Panc1 (cell line): ENCODE measurements at regions not wholly inside any gene's neighbourhood (a gene's known extent, or its start where the extent isn't known, plus 50 kb on each side); places are given as distances from the start of the nearest gene placed in this dataset.

ENCODE experiments used
- ATAC-seq: fragments of 200-7000 bp; cut with Tn5 transposase; 2 replicates; pipeline ENCODE4 v1.9.1; 2020; ENCODE audit warnings: mild to moderate bottlenecking, moderate library complexity
- BruUV-seq: library from RNA; stranded (reverse); fragments of 400-500 nt; replicated peaks from 2 replicates; lab custom pipeline; 2021; lab: Mats Ljungman, UMichigan
- CTCF ChIA-PET: fragments of 300-600 bp; sonication (Branson Sonifier 250); formaldehyde crosslinking; loops from one replicate; lab custom pipeline; 2022; ENCODE audit warnings: antibody characterized with exemption; lab: Charles Lee
- POLR2A ChIA-PET: fragments of 300-600 bp; sonication (Branson Sonifier 250); formaldehyde crosslinking; loops from one replicate; lab custom pipeline; 2022; ENCODE audit warnings: antibody characterized with exemption; lab: Charles Lee
- DNase-seq: peaks from one replicate; pipeline ENCODE4 v3.0.0-alpha.2; 2010; ENCODE audit warnings: low read depth, low spot score
- H3K27ac ChIP-seq: 2 replicates; pipeline ENCODE4 v1.5.1; 2011; ENCODE audit warnings: mild to moderate bottlenecking, low read length, inconsistent platforms
- H3K27me3 ChIP-seq: fragments of 200-500 bp; sonication (Bioruptor generic); 2 replicates; pipeline ENCODE4 v1.6.0; 2014; ENCODE audit warnings: low read length, inconsistent platforms; ENCODE audit not compliant: control insufficient read depth, insufficient read depth
- H3K36me3 ChIP-seq: fragments of 200-500 bp; sonication (Bioruptor generic); 2 replicates; pipeline ENCODE4 v1.5.1; 2014; ENCODE audit warnings: inconsistent platforms, mild to moderate bottlenecking, low read length, moderate library complexity; ENCODE audit not compliant: control insufficient read depth, insufficient read depth
- H3K4me1 ChIP-seq: 2 replicates; pipeline ENCODE4 v1.5.1; 2011; ENCODE audit warnings: inconsistent platforms, mild to moderate bottlenecking, low read length, moderate library complexity; ENCODE audit not compliant: control insufficient read depth, insufficient read depth
- H3K4me3 ChIP-seq, 2 experiments: 2 replicates each; pipeline ENCODE4 v1.5.1; 2011 to 2012; ENCODE audit warnings: low read depth in 2 of 2, low read length in 2 of 2, mild to moderate bottlenecking in 2 of 2, inconsistent platforms in 1 of 2, moderate library complexity in 1 of 2
- H3K9me3 ChIP-seq: fragments of 200-500 bp; sonication (Bioruptor generic); 2 replicates; pipeline ENCODE4 v1.5.1; 2014; ENCODE audit warnings: low read depth, mild to moderate bottlenecking, inconsistent platforms, low read length, moderate library complexity; ENCODE audit not compliant: control insufficient read depth, insufficient read depth
- POLR2AphosphoS5 ChIP-seq: IDR thresholded peaks from 2 replicates; pipeline ENCODE4 v1.6.1; 2012; ENCODE audit warnings: mild to moderate bottlenecking, low read depth, low read length, moderate library complexity
- SIN3A ChIP-seq: IDR thresholded peaks from 2 replicates; pipeline ENCODE4 v1.6.1; 2012; ENCODE audit warnings: low read depth, mild to moderate bottlenecking, low read length, moderate library complexity, borderline replicate concordance; ENCODE audit not compliant: insufficient read depth
- TCF7L2 ChIP-seq: IDR thresholded peaks from 2 replicates; pipeline ENCODE4 v1.6.1; 2011; ENCODE audit warnings: mild to moderate bottlenecking, low read depth, low read length, inconsistent platforms
- in situ Hi-C: cut with HindIII; loops from 2 replicates; pipeline ENCODE4 v1.10.0; 2016; ENCODE audit warnings: low sequenced_read_pairs, low pct_unique_long_range_greater_than_20kb
- intact Hi-C: fragments of 100-400 bp; cut with micrococcal nuclease; formaldehyde crosslinking; loops from one replicate; pipeline ENCODE4 v1.10.0; 2022; ENCODE audit not compliant: unreplicated experiment
- TF ChIP-seq, protein P1 (sequence below): fragments of 450-650 bp; IDR thresholded peaks from 2 replicates; pipeline ENCODE4 v1.5.1; 2017; ENCODE audit warnings: mild to moderate bottlenecking
- TF ChIP-seq, protein P2 (sequence below), 2 experiments: IDR thresholded peaks; 2 replicates each; pipeline ENCODE4 v1.6.1; 2011 to 2012; ENCODE audit warnings: low read depth in 2 of 2, control low read depth in 1 of 2, low read length in 1 of 2, mild to moderate bottlenecking in 1 of 2, moderate library complexity in 1 of 2; ENCODE audit not compliant: insufficient read depth in 1 of 2

DNA sequence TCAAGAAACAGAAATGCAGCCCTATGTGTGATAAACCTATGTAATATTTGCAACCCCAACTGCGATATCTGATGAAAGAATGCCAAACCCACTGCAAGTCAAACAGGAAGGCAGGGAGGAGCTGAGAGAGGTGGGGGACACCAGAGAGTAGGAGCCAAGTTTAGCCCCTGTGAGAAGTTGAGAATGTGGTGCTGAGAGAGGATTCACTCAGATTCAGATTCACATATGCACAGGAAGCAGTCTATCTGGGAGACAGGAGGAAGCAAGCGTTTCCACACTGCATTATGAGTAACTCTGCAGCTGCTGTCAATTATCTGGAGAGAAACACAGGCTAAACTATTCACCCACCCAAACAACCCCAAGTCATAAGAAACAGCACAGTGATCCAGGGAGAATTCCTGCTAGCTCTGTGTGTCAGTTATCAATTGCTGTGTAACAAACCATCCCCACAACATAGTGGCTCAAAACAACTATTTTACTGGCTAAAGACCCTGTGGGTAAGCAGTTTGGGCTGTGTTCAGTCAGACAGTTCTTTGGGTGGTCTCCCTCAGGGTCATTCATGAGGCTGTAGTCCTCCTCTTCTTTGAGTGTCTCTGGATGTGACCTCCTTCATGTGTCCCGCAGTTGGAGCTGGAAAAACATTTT is 161.9 kb upstream of the RAI14 start:
- CTCF ChIA-PET: no interaction called here
- in situ Hi-C loops: no loop called here
- no peak overlapping the region for H3K4me3 ChIP-seq

DNA sequence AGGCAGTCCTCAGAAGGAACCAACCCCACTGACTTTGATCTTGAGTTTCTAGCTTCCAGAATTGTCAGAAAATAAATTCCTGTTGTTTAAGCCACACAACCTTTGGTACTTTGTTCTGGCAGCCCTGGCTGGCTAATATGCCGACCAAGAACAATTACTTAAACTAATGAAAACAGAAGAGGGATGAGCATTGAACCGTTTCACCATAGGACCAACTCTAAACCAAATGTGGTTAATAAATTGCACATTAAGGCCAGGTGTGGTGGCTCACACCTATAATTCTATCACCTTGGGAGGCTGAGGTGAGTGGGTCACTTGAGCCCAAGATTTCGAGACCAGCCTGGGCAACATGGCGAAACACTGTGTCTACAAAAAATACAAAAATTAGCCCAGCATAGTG is 160.9 kb upstream of the RAI14 start:
- intact Hi-C loops: no loop called here
- TF ChIP-seq SIN3A (no peak), POLR2AphosphoS5 (no peak), TCF7L2 (no peak)
- TF ChIP-seq, protein P1, sequence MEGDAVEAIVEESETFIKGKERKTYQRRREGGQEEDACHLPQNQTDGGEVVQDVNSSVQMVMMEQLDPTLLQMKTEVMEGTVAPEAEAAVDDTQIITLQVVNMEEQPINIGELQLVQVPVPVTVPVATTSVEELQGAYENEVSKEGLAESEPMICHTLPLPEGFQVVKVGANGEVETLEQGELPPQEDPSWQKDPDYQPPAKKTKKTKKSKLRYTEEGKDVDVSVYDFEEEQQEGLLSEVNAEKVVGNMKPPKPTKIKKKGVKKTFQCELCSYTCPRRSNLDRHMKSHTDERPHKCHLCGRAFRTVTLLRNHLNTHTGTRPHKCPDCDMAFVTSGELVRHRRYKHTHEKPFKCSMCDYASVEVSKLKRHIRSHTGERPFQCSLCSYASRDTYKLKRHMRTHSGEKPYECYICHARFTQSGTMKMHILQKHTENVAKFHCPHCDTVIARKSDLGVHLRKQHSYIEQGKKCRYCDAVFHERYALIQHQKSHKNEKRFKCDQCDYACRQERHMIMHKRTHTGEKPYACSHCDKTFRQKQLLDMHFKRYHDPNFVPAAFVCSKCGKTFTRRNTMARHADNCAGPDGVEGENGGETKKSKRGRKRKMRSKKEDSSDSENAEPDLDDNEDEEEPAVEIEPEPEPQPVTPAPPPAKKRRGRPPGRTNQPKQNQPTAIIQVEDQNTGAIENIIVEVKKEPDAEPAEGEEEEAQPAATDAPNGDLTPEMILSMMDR: no peak
- TF ChIP-seq, protein P2, sequence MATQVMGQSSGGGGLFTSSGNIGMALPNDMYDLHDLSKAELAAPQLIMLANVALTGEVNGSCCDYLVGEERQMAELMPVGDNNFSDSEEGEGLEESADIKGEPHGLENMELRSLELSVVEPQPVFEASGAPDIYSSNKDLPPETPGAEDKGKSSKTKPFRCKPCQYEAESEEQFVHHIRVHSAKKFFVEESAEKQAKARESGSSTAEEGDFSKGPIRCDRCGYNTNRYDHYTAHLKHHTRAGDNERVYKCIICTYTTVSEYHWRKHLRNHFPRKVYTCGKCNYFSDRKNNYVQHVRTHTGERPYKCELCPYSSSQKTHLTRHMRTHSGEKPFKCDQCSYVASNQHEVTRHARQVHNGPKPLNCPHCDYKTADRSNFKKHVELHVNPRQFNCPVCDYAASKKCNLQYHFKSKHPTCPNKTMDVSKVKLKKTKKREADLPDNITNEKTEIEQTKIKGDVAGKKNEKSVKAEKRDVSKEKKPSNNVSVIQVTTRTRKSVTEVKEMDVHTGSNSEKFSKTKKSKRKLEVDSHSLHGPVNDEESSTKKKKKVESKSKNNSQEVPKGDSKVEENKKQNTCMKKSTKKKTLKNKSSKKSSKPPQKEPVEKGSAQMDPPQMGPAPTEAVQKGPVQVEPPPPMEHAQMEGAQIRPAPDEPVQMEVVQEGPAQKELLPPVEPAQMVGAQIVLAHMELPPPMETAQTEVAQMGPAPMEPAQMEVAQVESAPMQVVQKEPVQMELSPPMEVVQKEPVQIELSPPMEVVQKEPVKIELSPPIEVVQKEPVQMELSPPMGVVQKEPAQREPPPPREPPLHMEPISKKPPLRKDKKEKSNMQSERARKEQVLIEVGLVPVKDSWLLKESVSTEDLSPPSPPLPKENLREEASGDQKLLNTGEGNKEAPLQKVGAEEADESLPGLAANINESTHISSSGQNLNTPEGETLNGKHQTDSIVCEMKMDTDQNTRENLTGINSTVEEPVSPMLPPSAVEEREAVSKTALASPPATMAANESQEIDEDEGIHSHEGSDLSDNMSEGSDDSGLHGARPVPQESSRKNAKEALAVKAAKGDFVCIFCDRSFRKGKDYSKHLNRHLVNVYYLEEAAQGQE (IDR thresholded peaks at IDR 0.05; ENCODE audit: insufficient read depth in 1 of 2, low read depth in 2 of 2, low read length in 1 of 2): no peak
- ATAC-seq (no peak), DNase-seq (no peak)
- Histone ChIP-seq H3K27me3 (no peaks in the 10 kb centered on the region), H3K4me1 (0 out of 2 replicates have a peak, but pooled peaks cover 5% of the 10 kb centered on the region), H3K27ac (no peak overlapping the region), H3K4me3 (no peak overlapping the region), H3K36me3 (no peaks in the 10 kb centered on the region), H3K9me3 (no peaks in the 10 kb centered on the region)
- CTCF ChIA-PET: no interaction called here
- BruUV-seq: no TSS peak
- POLR2A ChIA-PET: no interaction called here
- in situ Hi-C loops: no loop called here

More for the DNA sequence above, 161.9 kb upstream of the RAI14 start:
- H3K27ac ChIP-seq: no peak overlapping the region
- ATAC-seq (no peak), DNase-seq (no peak)
- 0 out of 2 replicates have a peak, but pooled peaks cover 3% of the 10 kb centered on the region for H3K4me1 ChIP-seq
- BruUV-seq: no TSS peak
- POLR2A ChIA-PET: no interaction called here
- TF ChIP-seq POLR2AphosphoS5 (no peak), TCF7L2 (no peak), SIN3A (no peak)
- TF ChIP-seq, protein P1: no peak
- TF ChIP-seq, protein P2 (IDR thresholded peaks at IDR 0.05; ENCODE audit: insufficient read depth in 1 of 2, low read depth in 2 of 2, low read length in 1 of 2): no peak
- no peaks in the 10 kb centered on the region for H3K36me3 ChIP-seq
- no peaks in the 10 kb centered on the region for H3K27me3 ChIP-seq
- no peaks in the 10 kb centered on the region for H3K9me3 ChIP-seq
- intact Hi-C loops: no loop called here
